HG02678 (cell line): ENCODE measurements at regions not wholly inside any gene's neighbourhood (a gene's known extent, or its start where the extent isn't known, plus 50 kb on each side); places are given as distances from the start of the nearest gene placed in this dataset.

Experiments
- ATAC-seq: cut with Tn5 transposase; IDR thresholded peaks from one replicate; pipeline ENCODE4 v1.9.1; 2021; ENCODE audit warnings: mild to moderate bottlenecking, moderate library complexity; ENCODE audit not compliant: unreplicated experiment

DNA sequence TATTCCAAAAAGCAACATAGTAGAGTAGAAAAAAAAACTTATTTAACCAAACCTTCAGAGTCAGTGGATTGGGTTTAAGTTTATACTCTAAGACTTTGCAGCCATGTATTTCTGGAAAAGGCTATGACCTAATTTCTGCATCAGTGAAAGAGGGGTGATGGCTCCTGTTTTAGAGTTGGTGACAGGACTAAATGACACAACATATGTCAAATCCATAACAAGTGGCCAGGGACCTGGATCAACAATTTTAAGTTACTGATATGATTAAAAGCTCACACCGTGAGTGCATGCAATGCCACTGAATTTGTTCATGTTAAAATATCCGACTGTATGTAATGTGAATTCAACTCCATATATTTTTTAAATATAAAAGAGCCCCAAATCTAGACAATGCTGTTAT lies 390.6 kb downstream of the TNS3 start:
- no peak for ATAC-seq

GRCh38 chr7:47190462-47190861 lies 391.4 kb downstream of the TNS3 start:
- ATAC-seq: no peak

DNA sequence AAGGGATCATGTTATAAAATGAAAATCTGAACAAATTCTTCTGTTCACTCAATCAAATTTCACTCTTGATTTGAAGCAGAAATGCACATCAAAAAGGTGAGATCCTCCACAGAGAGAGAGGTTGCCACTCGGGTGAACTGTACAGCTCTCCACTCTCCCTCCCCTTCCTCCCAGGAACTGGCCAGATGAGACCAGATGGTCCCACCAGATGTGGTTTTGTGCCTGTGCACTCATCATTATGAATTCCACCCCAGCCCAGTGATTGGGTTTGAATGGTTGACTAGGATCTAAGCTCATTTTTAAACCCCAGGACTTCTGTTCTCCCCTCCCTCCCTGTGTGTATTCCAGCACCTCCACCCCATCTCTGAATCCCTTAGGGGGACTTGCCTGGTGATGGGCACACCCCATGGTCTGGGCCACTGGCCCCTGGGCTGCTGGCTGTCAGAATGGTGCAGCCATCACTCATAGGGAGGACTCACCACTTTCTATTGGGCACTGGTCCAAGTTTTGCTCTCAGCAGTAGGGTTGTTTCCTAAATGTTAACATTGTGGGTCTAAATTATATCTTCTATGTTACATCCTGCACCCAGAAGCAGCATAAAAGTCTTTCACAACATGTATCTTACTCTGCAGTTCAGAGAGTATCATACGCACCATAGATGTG lies 393.1 kb downstream of the TNS3 start:
- ATAC-seq: no peak

DNA sequence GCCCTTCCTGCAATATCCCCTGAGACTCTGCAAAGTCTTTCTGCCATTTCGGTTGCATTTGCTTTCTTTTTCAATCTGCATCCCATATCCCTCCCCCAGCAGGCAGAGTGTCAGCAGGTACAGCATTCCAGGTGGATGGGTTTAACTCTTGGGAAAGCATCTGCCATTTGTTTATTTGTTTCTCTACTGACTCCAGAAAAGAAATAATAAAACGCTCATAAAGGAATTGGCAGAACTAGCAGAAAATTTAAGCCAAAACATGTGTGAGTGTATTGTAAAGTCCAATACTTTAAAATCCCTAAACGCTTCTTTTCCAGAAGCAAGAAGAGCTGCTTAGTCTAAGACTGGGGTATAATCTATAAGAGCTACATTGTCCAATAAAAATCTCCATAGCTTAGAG lies 393.8 kb downstream of the TNS3 start:
- ATAC-seq: no peak

- ATAC-seq: peak; percentile 95
These were observed 395.6 kb downstream of the TNS3 start for GRCh38 chr7:47186316-47186715.

DNA sequence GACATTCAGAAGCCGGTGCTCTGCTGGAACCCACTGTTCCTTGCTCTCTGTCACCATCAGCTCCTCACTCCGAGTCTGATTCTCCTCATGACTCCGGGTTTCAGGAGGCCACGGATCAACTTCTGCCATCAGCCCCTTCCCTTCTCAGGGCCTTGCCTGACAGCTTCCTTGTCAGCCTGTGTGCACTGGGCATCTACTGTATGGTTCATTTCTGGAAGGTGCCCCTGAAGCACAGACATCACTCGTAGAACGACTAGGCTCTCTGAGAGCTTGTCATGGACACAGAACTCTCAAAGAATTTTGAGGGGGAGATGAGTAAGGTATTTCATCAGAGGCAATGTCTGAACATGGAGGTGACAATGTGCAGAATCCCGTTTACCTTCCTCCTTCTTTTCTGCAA lies 396.1 kb downstream of the TNS3 start:
- ATAC-seq: no peak

GRCh38 chr7:47185170-47185569 lies 396.7 kb downstream of the TNS3 start:
- ATAC-seq: no peak

DNA sequence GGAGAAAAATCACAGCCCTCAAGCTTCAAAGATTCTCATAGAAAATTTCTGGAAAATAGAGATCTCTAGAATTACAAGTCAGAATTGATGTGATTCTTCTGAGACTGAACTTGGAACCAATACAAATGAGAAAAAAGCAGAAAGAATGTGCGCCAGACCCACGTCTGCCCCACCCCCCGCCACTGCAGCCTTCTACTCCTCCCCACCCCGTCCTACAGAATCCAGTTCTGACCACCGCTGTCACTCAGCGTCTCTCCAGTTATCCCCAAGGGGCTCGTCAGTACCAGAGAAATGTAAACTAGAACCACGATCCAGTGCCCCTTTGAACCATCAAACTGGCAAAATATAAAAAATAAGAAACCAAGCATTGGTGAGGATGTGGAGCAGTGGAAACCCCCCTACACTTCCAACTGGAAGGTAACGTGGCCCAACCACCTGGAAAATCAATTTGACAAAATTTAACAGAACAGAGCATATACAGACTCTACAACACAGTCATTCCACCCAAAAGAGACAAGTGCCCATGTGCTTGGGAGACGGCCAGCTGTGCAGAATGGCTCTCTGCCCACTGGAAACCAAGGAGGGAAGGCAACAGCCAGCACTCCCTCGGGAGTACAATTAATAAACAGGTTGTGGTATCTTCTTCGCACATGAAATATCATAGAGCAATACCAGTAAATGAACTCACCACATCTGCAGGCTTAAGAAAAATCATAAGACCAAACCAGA lies 397.9 kb downstream of the TNS3 start:
- no peak for ATAC-seq

GRCh38 chr7:47181746-47182361 lies 400.1 kb downstream of the TNS3 start:
- ATAC-seq: no peak

- ATAC-seq: no peak
These were observed 401.4 kb downstream of the TNS3 start for GRCh38 chr7:47180516-47180826.

DNA sequence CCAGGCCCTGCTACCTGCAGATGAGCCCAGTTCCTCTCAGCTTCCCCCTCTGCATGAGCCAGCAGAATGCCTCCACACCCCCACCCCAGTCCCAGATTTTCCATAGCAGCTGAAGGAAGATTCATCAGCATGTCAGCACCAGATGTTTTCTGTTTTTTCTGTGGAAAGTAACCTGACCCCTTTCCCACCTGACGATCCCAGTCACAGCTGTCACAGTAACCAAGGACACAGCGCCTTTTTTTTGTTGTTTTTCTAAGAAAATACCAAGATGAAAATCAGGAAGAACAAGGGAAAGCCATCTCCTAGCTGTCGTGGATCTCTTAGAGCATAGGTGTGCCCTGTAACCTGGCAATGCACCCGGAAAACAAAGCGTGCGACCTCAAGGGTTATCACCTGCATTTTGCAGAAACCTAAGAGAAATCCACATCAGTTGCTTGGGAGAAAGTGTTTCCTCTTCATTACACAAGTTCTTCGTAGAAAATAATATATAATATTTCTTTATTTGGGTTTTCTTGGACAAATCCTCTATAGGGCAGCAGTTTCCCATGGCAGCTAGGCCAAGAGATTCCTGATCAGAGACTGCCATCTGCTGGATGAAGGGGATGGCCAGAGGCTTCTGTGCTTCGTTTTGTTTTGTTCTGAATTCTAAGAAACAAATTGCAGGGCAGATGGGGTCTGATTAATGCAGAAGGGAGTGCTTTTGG lies 401.9 kb downstream of the TNS3 start:
- peak; percentile 68 for ATAC-seq

- ATAC-seq: peak; percentile 92
These were observed 409.0 kb downstream of the TNS3 start for GRCh38 chr7:47172602-47173539.

- no peak for ATAC-seq
These were observed 411.4 kb downstream of the TNS3 start for GRCh38 chr7:47170516-47170915.

DNA sequence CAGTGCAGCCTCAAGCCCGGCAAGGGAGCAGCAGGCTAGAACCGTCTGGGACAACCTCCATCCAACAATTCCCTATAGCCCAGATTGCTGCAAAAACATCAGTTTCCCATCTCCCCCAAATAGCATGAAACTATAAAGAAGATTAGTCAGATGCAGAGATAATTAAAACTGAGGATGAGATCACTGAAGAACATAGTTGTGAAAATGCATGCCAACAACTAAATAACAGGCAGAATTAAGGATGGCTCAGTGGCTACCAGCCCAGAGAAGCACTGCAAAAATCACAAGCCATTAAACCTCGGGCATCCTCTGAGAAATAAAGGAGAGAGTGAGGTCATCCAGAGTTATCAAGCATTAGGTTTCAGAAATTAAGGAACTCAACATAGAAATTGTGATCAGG lies 427.1 kb downstream of the TNS3 start:
- ATAC-seq: no peak

DNA sequence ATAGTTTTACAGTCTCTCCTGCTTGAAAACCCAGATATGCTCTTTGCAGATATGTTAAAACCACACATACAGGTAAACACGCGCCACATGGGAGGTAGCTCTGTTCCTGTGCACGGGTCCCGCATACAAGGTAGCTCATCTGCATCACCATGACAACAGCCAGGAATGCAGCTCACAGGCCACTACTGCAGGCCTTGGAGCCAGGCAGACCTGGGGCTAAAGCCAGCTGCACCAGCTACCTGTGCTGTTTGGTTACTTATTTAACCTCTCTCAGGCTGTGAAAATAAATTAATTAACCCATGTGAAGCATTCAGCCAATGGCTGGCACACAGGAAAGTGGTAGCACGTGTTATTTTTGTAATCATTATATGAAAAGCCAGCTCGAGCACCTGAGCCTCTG lies 428.3 kb downstream of the TNS3 start:
- no peak for ATAC-seq

DNA sequence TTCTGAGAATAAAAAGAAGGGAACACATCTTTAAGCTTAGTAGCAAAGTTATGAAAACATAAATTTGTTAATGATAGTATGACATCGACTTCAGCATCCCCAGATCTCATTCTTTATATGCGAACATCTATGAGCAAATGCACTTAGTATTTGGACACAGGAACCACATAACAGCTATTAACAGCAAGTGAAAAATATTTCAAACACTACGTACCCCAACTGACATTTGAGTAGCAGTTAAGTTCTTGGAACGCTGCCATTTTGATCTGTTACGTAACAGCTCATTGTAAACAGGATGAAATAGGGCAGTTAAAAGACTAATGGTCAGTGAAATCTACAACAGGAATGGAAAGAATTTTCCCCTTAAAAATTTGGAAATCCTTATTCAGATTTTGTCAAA lies 428.9 kb downstream of the TNS3 start:
- no peak for ATAC-seq

- ATAC-seq: no peak
These were observed 429.6 kb downstream of the TNS3 start for GRCh38 chr7:47152307-47152706.

DNA sequence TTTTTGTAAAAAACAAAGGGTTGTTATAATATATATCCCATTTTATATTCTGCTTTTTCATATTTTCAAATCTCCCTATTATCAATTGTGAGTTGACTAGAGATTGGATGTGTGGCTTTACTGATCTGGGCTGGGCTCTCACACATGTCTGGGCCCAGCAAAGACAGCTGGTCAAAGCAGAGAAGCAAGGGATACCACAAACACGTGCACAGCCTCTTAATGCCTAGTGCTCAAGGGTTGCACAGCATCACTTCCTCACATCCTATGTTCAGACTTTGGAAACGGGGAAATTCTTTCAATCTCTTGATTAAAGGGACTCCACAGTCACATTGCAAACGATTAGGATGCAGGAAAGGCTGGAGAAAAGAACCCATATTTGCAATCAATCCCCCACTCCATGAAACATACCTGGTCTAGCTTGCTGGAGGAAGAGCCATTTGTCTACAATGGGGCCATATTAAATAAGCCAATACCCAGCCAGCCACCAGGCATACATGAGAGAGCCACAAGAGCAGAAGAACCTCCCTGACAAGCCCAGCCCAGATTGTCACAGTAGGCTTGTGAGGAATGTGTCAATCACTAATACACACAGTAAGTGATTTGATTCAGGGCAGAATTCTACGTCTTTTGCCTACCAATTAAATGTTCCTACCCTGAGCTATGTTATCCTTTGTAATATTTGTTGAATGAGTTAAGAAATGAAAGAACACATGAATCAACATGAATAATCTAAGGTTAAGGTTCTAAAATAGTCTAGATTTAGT lies 431.2 kb downstream of the TNS3 start:
- ATAC-seq: no peak

DNA sequence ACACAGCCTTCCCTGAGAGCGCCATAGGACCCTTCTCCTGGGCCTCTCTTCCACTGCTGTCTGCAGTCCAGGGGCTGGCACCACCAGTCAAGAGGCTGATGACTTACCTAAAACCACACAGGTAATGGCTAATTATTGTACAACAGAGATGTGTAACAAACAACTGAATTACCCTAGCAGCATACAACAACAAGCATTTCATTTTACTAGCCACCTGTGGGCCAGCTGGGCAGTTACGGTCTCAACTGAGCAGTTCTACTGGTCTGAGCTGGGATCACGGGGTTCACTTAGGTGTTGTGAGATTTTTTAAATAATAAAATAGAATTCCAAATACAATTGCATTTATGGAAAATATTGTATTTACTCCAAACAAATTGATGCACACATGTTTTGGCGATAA lies 431.9 kb downstream of the TNS3 start:
- peak; percentile 6 for ATAC-seq

DNA sequence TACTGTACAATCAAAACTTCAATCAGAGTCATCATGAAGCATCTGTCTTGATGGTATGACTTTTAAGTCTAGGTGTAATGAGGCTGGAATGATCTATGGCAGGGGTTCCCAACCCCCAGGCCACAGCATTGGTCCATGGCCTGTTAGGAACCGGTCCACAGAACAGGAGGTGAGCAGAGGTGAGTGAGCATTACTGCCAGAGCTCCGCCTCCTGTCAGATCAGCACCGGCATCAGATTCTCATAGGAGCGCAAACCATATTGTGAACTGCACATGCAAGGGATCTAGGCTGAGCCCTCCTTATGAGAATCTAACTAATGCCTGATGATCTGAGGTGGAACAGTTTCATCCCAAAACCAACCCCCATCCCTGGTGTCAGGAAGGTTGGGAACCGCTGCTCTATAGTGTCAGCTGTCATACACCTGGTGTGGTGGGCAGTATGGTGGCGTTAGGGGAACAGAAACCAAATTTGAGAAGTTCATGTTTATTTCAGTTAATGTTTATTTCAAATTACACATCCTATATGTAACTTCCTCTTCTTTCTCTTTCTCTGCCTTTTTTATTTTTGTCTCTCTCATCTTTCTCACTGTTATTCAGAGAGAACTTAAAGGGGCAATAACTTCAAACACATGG lies 432.6 kb downstream of the TNS3 start:
- peak; percentile 70 for ATAC-seq
